Epithelial cell of proximal tubule (primary cell): ENCODE measurements at regions not wholly inside any gene's neighbourhood (a gene's known extent, or its start where the extent isn't known, plus 50 kb on each side); places are given as distances from the start of the nearest gene placed in this dataset.

Experiments used
- DNase-seq: peaks from one replicate; pipeline ENCODE4 v3.0.0-alpha.2; 2011; ENCODE audit warnings: low read depth
- H3K4me3 ChIP-seq: 2 replicates; pipeline ENCODE4 v1.5.1; 2011; ENCODE audit warnings: low read depth, mild to moderate bottlenecking, low read length
- TF ChIP-seq, protein P1 (sequence below): conservative IDR thresholded peaks from 2 replicates; pipeline ENCODE4 v1.5.1; 2012; ENCODE audit warnings: low read depth, mild to moderate bottlenecking, low read length

DNA sequence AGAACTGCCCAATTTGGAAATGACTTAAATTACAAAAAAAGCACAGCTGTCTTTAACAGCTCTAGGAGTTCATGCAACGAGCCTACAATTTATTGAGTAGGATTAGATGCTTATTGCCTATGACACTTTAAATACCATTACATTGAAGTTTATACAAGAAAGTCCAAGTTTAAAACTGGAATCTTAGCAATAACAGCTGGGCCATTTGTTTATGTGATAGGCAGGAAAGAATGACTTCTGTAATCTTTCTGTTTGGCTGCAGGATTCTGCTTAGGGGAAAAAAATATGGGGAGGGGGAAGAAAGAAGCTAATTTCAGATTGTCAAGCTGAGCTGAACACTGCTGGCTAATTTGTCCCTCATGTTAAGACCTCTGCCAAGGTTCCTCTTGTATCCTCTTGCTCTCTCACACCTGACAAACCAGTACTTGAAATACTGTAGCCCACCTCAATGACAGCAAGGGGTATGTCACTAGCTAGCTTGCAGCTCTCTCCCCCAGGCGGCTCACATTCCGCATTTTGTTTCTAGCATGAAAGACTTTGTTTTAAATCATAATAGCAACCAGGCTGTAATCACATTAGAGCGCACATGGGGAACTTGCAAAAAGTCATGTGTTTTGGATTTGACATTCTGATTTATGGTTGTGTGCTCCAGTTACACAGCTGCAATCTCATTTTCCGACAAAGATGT is 384.8 kb downstream of the BMP4 start:
- no peak for DNase-seq
- H3K4me3 ChIP-seq = no peak overlapping the region
- TF ChIP-seq, protein P1, sequence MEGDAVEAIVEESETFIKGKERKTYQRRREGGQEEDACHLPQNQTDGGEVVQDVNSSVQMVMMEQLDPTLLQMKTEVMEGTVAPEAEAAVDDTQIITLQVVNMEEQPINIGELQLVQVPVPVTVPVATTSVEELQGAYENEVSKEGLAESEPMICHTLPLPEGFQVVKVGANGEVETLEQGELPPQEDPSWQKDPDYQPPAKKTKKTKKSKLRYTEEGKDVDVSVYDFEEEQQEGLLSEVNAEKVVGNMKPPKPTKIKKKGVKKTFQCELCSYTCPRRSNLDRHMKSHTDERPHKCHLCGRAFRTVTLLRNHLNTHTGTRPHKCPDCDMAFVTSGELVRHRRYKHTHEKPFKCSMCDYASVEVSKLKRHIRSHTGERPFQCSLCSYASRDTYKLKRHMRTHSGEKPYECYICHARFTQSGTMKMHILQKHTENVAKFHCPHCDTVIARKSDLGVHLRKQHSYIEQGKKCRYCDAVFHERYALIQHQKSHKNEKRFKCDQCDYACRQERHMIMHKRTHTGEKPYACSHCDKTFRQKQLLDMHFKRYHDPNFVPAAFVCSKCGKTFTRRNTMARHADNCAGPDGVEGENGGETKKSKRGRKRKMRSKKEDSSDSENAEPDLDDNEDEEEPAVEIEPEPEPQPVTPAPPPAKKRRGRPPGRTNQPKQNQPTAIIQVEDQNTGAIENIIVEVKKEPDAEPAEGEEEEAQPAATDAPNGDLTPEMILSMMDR = no peak

DNA sequence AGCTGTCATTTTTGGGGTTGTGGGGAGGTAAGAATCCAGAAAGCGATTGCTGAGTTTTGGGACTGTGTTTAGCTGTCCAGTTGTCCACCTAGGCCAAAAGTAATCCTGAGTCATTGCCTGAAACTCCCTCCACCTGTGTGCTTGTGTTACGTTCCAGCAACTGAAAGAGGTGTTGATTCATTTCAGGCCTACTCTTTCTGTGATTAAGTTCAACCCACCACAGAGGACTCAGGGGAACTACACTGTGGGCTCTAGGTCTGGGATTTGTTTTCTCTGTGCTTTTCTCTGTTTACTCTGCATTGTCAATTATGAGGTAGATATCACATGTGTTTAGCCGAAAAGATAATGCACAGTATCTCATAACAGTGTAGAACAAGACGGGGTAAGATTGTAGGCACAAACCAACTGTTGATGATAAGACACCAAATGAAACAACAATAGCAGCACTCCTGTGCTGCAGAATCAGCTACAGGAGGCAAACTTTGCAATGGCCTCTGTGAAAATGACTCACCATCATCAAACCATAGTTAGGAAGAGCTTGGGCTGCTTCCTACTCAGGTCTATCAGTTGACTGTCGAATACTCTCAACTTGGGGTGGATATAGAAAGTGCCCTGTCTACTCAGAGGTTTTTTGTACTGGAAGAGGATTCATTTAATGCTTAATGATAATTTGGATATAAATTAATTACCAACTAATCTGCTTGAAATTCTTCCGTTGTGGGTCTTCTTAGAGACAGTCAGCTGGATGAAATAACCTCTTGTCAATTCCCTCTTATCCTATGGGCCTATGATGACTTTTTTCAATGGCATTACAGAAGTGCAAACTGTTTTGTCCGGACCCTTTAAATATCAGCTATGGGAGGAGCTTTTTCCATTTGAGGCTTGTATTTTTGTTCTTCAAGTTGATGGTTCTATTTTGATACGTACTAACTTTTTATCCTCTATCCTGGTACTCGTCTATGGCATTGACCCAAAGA is 385.9 kb downstream of the BMP4 start:
- TF ChIP-seq, protein P1 = no peak
- H3K4me3 ChIP-seq = no peak overlapping the region
- no peak for DNase-seq

DNA sequence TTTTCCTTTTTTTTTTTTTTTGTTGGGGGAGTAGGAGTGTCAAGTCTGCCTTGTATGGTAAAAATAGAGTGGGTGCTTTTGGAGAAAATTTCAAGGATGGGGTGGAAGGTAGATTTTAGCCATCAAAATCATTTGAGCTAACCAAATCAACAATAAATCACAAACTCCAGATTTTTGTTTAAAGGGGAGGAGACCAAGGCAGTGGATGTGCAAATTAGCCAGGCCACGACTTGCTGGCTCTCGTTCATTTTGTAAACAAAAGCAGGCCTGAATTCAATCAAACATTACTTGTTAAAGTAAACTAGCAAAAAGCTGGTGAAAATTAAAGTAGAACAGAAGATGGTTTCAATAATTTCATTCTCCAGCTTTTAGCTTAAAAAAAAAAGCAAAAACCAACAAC is 387.2 kb downstream of the BMP4 start:
- no peak for DNase-seq
- H3K4me3 ChIP-seq = no peak overlapping the region
- TF ChIP-seq, protein P1 = no peak

DNA sequence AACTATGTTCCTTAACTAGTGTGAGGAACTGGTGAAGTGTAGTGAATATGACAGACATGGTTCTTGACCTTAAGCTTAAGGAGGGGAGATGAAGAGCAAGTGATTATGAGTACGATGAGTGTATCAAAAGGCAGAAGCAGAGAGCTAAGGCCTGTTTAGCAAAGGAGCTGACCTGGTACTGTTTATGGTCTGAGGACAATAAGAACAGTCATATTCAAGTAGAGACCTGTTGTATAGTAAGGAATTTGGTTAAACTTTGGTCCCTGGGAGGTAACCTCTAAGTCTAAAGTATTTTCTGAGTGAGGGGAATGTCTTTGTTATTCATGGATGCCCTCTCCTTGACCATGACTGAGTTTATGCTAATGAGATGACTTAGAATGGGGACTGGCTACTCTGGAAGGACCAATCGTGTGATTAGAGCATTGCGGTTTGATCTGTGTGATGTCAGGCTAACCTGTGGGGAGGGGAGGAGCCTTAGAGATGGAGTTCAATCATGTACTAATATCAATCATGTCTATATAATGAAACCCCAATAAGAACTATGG is 389.3 kb downstream of the BMP4 start:
- no peak overlapping the region for H3K4me3 ChIP-seq
- DNase-seq = no peak
- TF ChIP-seq, protein P1 = no peak

DNA sequence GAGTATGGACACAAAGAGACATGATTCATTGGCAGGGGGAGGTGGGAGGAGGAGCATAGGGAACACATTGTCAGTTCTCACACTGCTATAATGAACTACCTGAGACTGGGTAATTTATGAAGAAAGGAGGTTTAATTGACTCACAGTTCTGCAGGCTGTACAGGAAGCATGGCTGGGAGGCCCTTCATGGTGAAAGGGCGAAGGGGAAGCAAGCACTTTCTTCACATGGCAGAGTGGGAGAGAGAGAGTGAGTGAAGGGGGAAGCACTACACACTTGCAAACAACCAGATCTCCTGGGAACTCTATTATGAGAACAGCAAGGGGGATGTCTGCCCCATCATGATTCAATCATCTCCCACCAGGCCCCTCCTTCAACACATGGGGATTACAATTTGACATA is 391.8 kb downstream of the BMP4 start:
- DNase-seq = no peak
- no peak overlapping the region for H3K4me3 ChIP-seq
- TF ChIP-seq, protein P1 = no peak

DNA sequence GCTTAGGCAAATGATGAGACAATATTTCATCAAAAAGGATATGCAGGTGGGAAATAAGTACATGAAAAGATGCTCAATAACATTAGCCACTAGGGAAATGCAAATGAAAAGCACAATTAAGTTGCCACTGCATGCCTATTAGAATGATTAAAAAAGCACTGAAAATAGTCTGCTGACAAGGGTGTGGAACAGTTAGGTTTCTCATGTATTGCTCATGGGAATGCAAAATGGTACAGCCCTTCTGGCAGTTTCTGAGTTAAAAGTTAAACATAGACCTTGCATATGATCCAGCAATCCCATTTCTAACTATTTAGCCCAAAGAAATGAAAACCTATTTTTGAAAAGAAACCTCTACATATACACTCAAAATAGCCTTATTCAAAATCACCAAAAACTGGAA is 393.0 kb downstream of the BMP4 start:
- DNase-seq = no peak
- no peak overlapping the region for H3K4me3 ChIP-seq
- TF ChIP-seq, protein P1 = no peak
